K562 (cell line): ENCODE measurements at regions not wholly inside any gene's neighbourhood (a gene's known extent, or its start where the extent isn't known, plus 50 kb on each side); places are given as distances from the start of the nearest gene placed in this dataset.

Experiments
- ATAC-seq: fragments of 200-7000 bp; cut with Tn5 transposase; 3 replicates; pipeline ENCODE4 v1.9.1; 2020; ENCODE audit warnings: moderate library complexity
- BruUV-seq: library from RNA; stranded (reverse); fragments of 400-500 nt; replicated peaks from 2 replicates; lab custom pipeline; 2021; lab: Mats Ljungman, UMichigan
- CTCF ChIA-PET: fragments of 300-600 bp; formaldehyde crosslinking; extraction: SDS; loops from one replicate; lab custom pipeline; 2021; ENCODE audit warnings: low intra/inter-chr PET ratio; lab: Yijun Ruan, JAX
- POLR2A ChIA-PET: fragments of 300-600, 350-650 bp; sonication (Branson Sonifier 250); formaldehyde crosslinking; extraction: SDS; loops from one replicate; lab custom pipeline; 2021; ENCODE audit warnings: antibody characterized with exemption, inconsistent platforms; lab: Yijun Ruan, JAX
- DNase-seq, 4 experiments: peaks; one replicate each; pipeline versions ENCODE4 v3.0.0 to v3.0.0-alpha.2; 2011 to 2018; ENCODE audit warnings: low spot score in 3 of 4, mixed read lengths in 3 of 4; ENCODE audit errors: extremely low read depth in 1 of 4
- FAIRE-seq: peaks from 2 replicates; lab custom pipeline; 2011; peaks lifted over from hg19 to GRCh38; lab: Jason Lieb, UNC
- H2AFZ ChIP-seq: 2 replicates; pipeline ENCODE4 v1.6.0; 2011; ENCODE audit warnings: low read depth, low read length, control low read depth, inconsistent platforms
- H3K27ac ChIP-seq: fragments of 200-600 bp; 3 replicates; pipeline ENCODE4 v1.8.0; 2011; ENCODE audit warnings: low read depth, mild to moderate bottlenecking, control low read depth, inconsistent platforms, low read length, moderate library complexity, mixed read lengths; ENCODE audit errors: extremely low read depth
- H3K27me3 ChIP-seq, 2 experiments: fragments of 300-600 bp in 1 of 2; 2 replicates in 1 of 2; 3 replicates in 1 of 2; pipeline versions ENCODE4 v1.6.0 to v1.8.0; 2011; ENCODE audit warnings: inconsistent platforms in 2 of 2, low read length in 2 of 2, mild to moderate bottlenecking in 1 of 2, mixed read lengths in 1 of 2, moderate library complexity in 1 of 2; ENCODE audit not compliant: control insufficient read depth in 2 of 2, insufficient read depth in 2 of 2
- H3K36me3 ChIP-seq: fragments of 300-600 bp; 3 replicates; pipeline ENCODE4 v1.8.0; 2011; ENCODE audit warnings: mild to moderate bottlenecking, low read length, inconsistent platforms; ENCODE audit not compliant: control insufficient read depth, insufficient read depth
- H3K4me1 ChIP-seq, 2 experiments: fragments of 200-600 bp in 1 of 2; replicated peaks in 1 of 2; 2 replicates in 1 of 2; 3 replicates in 1 of 2; pipeline versions ENCODE4 v1.5.1 to v1.8.0; 2011; ENCODE audit warnings: inconsistent platforms in 2 of 2, low read length in 2 of 2, mild to moderate bottlenecking in 1 of 2, mixed read lengths in 1 of 2, moderate library complexity in 1 of 2; ENCODE audit not compliant: control insufficient read depth in 2 of 2, insufficient read depth in 2 of 2
- H3K4me2 ChIP-seq: 2 replicates; pipeline ENCODE4 v1.6.1; 2011; ENCODE audit warnings: low read length, control low read depth, inconsistent platforms, mixed read lengths; ENCODE audit not compliant: insufficient read depth
- H3K4me3 ChIP-seq: fragments of 200-600 bp; sonication (generic), shearing (Covaris generic); 2 replicates; pipeline ENCODE4 v1.5.1; 2016; ENCODE audit warnings: control low read depth, inconsistent platforms
- H3K79me2 ChIP-seq: fragments of 200-600 bp; 3 replicates; pipeline ENCODE4 v1.8.0; 2011; ENCODE audit warnings: low read length, inconsistent platforms; ENCODE audit not compliant: control insufficient read depth, insufficient read depth
- H3K9ac ChIP-seq, 2 experiments: 2 replicates each; pipeline versions ENCODE4 v1.6.0 to v1.6.1; 2011; ENCODE audit warnings: low read depth in 2 of 2, low read length in 2 of 2, control low read depth in 1 of 2, inconsistent platforms in 1 of 2, mild to moderate bottlenecking in 1 of 2, mixed read lengths in 1 of 2; ENCODE audit not compliant: insufficient read depth in 1 of 2
- H3K9me1 ChIP-seq: one replicate; pipeline ENCODE4 v1.6.0; 2011; ENCODE audit warnings: inconsistent platforms, mild to moderate bottlenecking, low read length, moderate library complexity; ENCODE audit not compliant: control insufficient read depth, insufficient read depth
- H3K9me3 ChIP-seq: replicated peaks from 2 replicates; pipeline ENCODE4 v1.5.1; 2011; ENCODE audit warnings: low read depth, low read length, inconsistent platforms; ENCODE audit not compliant: control insufficient read depth, insufficient read depth
- H4K20me1 ChIP-seq: replicated peaks from 2 replicates; pipeline ENCODE4 v1.6.1; 2011; ENCODE audit warnings: low read length, inconsistent platforms, mixed read lengths; ENCODE audit not compliant: control insufficient read depth, insufficient read depth
- ASH1L ChIP-seq: fragments of 450-650 bp; IDR thresholded peaks from 2 replicates; pipeline ENCODE4 v1.6.1; 2018; ENCODE audit warnings: borderline replicate concordance, mild to moderate bottlenecking, low read depth; ENCODE audit not compliant: partially characterized antibody
- HSF4 ChIP-seq: fragments of 250-450 bp; sonication (Bioruptor Pico); IDR thresholded peaks from 2 replicates; pipeline ENCODE4 v2.1.2; 2022; ENCODE audit warnings: mild to moderate bottlenecking, moderate library complexity, borderline replicate concordance
- THRAP3 ChIP-seq: fragments of 450-650 bp; IDR thresholded peaks from 2 replicates; pipeline ENCODE4 v1.6.1; 2016; ENCODE audit warnings: mild to moderate bottlenecking, inconsistent platforms, borderline replicate concordance
- TOE1 ChIP-seq, 2 experiments: fragments of 450-650 bp in 1 of 2; sonication (generic) in 1 of 2; formaldehyde crosslinking in 1 of 2; IDR thresholded peaks; 2 replicates each; pipeline versions ENCODE4 v1.7.1 to v1.8.0; 2016 to 2022; ENCODE audit warnings: borderline replicate concordance in 2 of 2, mild to moderate bottlenecking in 2 of 2, antibody characterized with exemption in 1 of 2, inconsistent platforms in 1 of 2, low read depth in 1 of 2, missing genetic modification reagents in 1 of 2, moderate library complexity in 1 of 2
- WGBS: fragments of 100-300 bp; shearing (Covaris generic); methylation state at CpG from one replicate; pipeline ENCODE4 v1.1.6; 2016; ENCODE audit warnings: low coverage, mixed read lengths; ENCODE audit not compliant: insufficient coverage; ENCODE audit errors: missing lambda C conversion rate; 5-methylcytosine and 5-hydroxymethylcytosine counted together
- in situ Hi-C: fragments of 300-500 bp; cut with MboI; formaldehyde crosslinking; loops from 4 replicates; pipeline ENCODE4 v1.15.0; 2018; ENCODE audit warnings: inconsistent platforms, mixed read lengths
- intact Hi-C: fragments of 100-400 bp; cut with micrococcal nuclease; formaldehyde crosslinking; loops from 2 replicates; pipeline ENCODE4 v1.14.2; 2022
- TF ChIP-seq, protein P1 (sequence below): fragments of 450-650 bp; conservative IDR thresholded peaks from 2 replicates; pipeline ENCODE4 v1.6.1; 2016; ENCODE audit warnings: missing genetic modification characterization, low read depth, mild to moderate bottlenecking, missing compliant biosample characterization, moderate library complexity
- TF ChIP-seq, protein P2 (sequence below): fragments of 250-450 bp; sonication (Bioruptor Pico); IDR thresholded peaks from 2 replicates; pipeline ENCODE4 v1.9.0; 2021; ENCODE audit warnings: mild to moderate bottlenecking, inconsistent platforms
- TF ChIP-seq, protein P3 (sequence below): sonication (generic); formaldehyde crosslinking; IDR thresholded peaks from 2 replicates; pipeline ENCODE4 v1.8.1; 2023; ENCODE audit warnings: mild to moderate bottlenecking, missing genetic modification reagents

DNA sequence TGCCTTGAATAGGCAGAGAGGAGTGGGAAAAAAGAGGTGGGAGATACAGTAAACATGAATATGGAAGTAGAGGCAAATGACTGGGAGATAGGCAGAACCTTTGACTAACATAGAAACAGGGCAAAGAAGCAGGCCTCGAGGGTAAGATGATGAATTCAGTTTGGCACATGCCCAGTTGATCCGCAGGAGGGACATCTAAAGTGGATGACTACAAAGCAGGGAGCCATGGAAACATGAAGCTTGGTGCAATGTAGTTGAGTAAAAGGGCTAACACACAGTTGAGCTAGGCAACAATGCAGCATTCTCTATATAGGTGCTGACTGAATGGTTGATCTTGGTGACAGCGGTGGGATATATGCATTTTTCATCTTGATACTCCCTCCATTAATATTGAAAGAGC is 253.8 kb downstream of the DMRT2 start:
- DNase-seq (no peak), FAIRE-seq (no peak), ATAC-seq (no peak)
- intact Hi-C loops (no loop called here), in situ Hi-C loops (no loop called here)
- ChIA-PET POLR2A (no interaction called here), CTCF (no interaction called here)
- H3K4me2 ChIP-seq: no peak overlapping the region
- WGBS: 2% methylated on average over 3 of the region's 3 CpGs
- no peaks in the 10 kb centered on the region for H3K79me2 ChIP-seq
- no peaks in the 10 kb centered on the region for H3K4me1 ChIP-seq
- H3K9ac ChIP-seq: no peak overlapping the region
- H3K27ac ChIP-seq: no peak overlapping the region
- no peaks in the 10 kb centered on the region for H3K36me3 ChIP-seq
- no peaks in the 10 kb centered on the region for H4K20me1 ChIP-seq
- H2AFZ ChIP-seq: no peak overlapping the region
- TF ChIP-seq THRAP3 (no peak), TOE1 (IDR thresholded peaks at IDR 0.05; ENCODE audit: borderline replicate concordance) (no peak), TOE1 (CRISPR knock-in tag; IDR thresholded peaks at IDR 0.05; ENCODE audit: borderline replicate concordance, low read depth) (no peak), HSF4 (CRISPR knock-in tag) (no peak)
- BruUV-seq: no TSS peak
- H3K9me3 ChIP-seq: no peaks in the 10 kb centered on the region
- no peaks in the 10 kb centered on the region for H3K9me1 ChIP-seq
- H3K27me3 ChIP-seq: no peaks in the 10 kb centered on the region
- H3K4me3 ChIP-seq: no peak overlapping the region

DNA sequence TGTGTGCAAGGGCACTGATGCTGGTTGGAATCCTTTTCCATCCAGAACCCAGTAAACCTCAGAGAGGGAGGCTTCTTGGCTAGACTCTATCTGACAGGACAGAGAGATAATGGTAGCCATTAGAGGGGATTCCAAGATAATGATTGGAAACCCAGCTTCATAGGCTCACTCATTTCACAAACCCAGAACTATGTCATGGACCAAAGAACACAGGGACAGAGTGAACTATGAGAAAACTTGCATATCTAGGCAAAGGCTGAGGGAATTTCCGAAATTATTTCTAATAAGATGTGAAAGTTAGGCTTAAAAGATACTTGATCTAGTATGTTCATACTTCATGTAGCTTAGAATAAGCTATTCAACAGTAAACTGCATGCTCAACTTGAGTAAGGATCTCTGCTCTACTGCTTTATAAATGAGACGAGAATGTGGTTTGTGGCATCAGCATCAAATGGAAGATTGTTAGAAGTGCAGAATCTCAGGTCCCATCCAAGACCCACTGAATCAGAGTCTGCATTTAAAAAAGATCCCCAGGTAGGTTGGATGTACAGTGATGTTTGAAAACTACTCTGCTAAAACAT is 261.4 kb downstream of the DMRT2 start:
- intact Hi-C loops: no loop called here
- Histone ChIP-seq H3K9me1 (no peaks in the 10 kb centered on the region), H3K4me3 (no peak overlapping the region), H3K27ac (no peak overlapping the region), H2AFZ (no peak overlapping the region), H3K4me2 (no peak overlapping the region), H3K27me3 (no peaks in the 10 kb centered on the region), H4K20me1 (no peaks in the 10 kb centered on the region), H3K79me2 (no peaks in the 10 kb centered on the region), H3K36me3 (no peaks in the 10 kb centered on the region), H3K4me1 (no peaks in the 10 kb centered on the region), H3K9ac (no peak overlapping the region), H3K9me3 (no peaks in the 10 kb centered on the region)
- ChIA-PET POLR2A (no interaction called here), CTCF (no interaction called here)
- ATAC-seq: no peak
- DNase-seq: no peak
- in situ Hi-C loops: no loop called here
- BruUV-seq: no TSS peak
- no peak for FAIRE-seq
- WGBS: 0% methylated on average over 2 of the region's 2 CpGs
- TF ChIP-seq, protein P1, sequence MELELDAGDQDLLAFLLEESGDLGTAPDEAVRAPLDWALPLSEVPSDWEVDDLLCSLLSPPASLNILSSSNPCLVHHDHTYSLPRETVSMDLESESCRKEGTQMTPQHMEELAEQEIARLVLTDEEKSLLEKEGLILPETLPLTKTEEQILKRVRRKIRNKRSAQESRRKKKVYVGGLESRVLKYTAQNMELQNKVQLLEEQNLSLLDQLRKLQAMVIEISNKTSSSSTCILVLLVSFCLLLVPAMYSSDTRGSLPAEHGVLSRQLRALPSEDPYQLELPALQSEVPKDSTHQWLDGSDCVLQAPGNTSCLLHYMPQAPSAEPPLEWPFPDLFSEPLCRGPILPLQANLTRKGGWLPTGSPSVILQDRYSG: no peak
- TF ChIP-seq, protein P2, sequence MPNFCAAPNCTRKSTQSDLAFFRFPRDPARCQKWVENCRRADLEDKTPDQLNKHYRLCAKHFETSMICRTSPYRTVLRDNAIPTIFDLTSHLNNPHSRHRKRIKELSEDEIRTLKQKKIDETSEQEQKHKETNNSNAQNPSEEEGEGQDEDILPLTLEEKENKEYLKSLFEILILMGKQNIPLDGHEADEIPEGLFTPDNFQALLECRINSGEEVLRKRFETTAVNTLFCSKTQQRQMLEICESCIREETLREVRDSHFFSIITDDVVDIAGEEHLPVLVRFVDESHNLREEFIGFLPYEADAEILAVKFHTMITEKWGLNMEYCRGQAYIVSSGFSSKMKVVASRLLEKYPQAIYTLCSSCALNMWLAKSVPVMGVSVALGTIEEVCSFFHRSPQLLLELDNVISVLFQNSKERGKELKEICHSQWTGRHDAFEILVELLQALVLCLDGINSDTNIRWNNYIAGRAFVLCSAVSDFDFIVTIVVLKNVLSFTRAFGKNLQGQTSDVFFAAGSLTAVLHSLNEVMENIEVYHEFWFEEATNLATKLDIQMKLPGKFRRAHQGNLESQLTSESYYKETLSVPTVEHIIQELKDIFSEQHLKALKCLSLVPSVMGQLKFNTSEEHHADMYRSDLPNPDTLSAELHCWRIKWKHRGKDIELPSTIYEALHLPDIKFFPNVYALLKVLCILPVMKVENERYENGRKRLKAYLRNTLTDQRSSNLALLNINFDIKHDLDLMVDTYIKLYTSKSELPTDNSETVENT: no peak
- TF ChIP-seq, protein P3, sequence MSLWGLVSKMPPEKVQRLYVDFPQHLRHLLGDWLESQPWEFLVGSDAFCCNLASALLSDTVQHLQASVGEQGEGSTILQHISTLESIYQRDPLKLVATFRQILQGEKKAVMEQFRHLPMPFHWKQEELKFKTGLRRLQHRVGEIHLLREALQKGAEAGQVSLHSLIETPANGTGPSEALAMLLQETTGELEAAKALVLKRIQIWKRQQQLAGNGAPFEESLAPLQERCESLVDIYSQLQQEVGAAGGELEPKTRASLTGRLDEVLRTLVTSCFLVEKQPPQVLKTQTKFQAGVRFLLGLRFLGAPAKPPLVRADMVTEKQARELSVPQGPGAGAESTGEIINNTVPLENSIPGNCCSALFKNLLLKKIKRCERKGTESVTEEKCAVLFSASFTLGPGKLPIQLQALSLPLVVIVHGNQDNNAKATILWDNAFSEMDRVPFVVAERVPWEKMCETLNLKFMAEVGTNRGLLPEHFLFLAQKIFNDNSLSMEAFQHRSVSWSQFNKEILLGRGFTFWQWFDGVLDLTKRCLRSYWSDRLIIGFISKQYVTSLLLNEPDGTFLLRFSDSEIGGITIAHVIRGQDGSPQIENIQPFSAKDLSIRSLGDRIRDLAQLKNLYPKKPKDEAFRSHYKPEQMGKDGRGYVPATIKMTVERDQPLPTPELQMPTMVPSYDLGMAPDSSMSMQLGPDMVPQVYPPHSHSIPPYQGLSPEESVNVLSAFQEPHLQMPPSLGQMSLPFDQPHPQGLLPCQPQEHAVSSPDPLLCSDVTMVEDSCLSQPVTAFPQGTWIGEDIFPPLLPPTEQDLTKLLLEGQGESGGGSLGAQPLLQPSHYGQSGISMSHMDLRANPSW (CRISPR knock-in tag): no peak
- TF ChIP-seq ASH1L: no peak
